ENCODE measurements at regions not wholly inside any gene's neighbourhood (a gene's known extent, or its start where the extent isn't known, plus 50 kb on each side); places are given as distances from the start of the nearest gene placed in this dataset.

- Mint-ChIP-seq H3K27ac (no peak overlapping the region), H3K27me3 (peaks cover 0 to 5% of the 10 kb centered on the region in 2 donors)
- DNase-seq (ENCODE audit: low spot score), result no peak
These were observed 1029.1 kb downstream of the BCL11B start for GRCh38 chr14:98242903-98243302.

GRCh38 chr14:98243332-98243731 is 1028.7 kb downstream of the BCL11B start:
- no peaks in the 10 kb centered on the region for H3K9me3 Mint-ChIP-seq
- peaks cover 0 to 5% of the 10 kb centered on the region in 2 donors for H3K27me3 Mint-ChIP-seq
- no peak overlapping the region for H3K27ac Mint-ChIP-seq
- H3K4me1 Mint-ChIP-seq (ENCODE audit: low read depth in 2 of 2), result peaks cover 0 to 7% of the 10 kb centered on the region in 2 donors
- no peak overlapping the region for H3K4me3 Mint-ChIP-seq
- DNase-seq (ENCODE audit: low spot score), result no peak
- H3K36me3 Mint-ChIP-seq, result no peaks in the 10 kb centered on the region
- no peak for ATAC-seq

More at GRCh38 chr14:98242903-98243302, 1029.1 kb downstream of the BCL11B start:
- H3K4me3 Mint-ChIP-seq, result no peak overlapping the region
- H3K36me3 Mint-ChIP-seq, result no peaks in the 10 kb centered on the region
- H3K4me1 Mint-ChIP-seq (ENCODE audit: low read depth in 2 of 2), result peaks cover 0 to 7% of the 10 kb centered on the region in 2 donors
- no peak for ATAC-seq
- no peaks in the 10 kb centered on the region for H3K9me3 Mint-ChIP-seq

GRCh38 chr14:98244162-98244948 is 1027.6 kb downstream of the BCL11B start:
- peaks cover 0 to 7% of the 10 kb centered on the region in 2 donors for H3K4me1 Mint-ChIP-seq (ENCODE audit: low read depth in 2 of 2)
- H3K9me3 Mint-ChIP-seq, result no peaks in the 10 kb centered on the region
- no peak for DNase-seq (ENCODE audit: low spot score)
- no peaks in the 10 kb centered on the region for H3K36me3 Mint-ChIP-seq
- H3K27me3 Mint-ChIP-seq, result peaks cover 0 to 3% of the 10 kb centered on the region in 2 donors
- ATAC-seq, result no peak
- H3K27ac Mint-ChIP-seq, result no peak overlapping the region
- H3K4me3 Mint-ChIP-seq, result no peak overlapping the region

GRCh38 chr14:98244966-98245569 is 1026.9 kb downstream of the BCL11B start:
- Mint-ChIP-seq H3K36me3 (no peaks in the 10 kb centered on the region), H3K4me3 (no peak overlapping the region), H3K4me1 (ENCODE audit: low read depth in 2 of 2) (peaks cover 0 to 7% of the 10 kb centered on the region in 2 donors), H3K9me3 (no peaks in the 10 kb centered on the region), H3K27ac (no peak overlapping the region), H3K27me3 (peaks cover 0 to 3% of the 10 kb centered on the region in 2 donors)
- DNase-seq (ENCODE audit: low spot score), result no peak
- ATAC-seq, result peak in 1 of 2 donors; percentile 44

GRCh38 chr14:98249057-98249456 is 1022.9 kb downstream of the BCL11B start:
- Mint-ChIP-seq H3K27me3 (peaks cover 0 to 3% of the 10 kb centered on the region in 2 donors), H3K4me1 (ENCODE audit: low read depth in 2 of 2) (peaks cover 5% of the 10 kb centered on the region in 2 donors), H3K9me3 (no peaks in the 10 kb centered on the region), H3K4me3 (no peak overlapping the region), H3K36me3 (no peaks in the 10 kb centered on the region), H3K27ac (no peak overlapping the region)
- no peak for ATAC-seq
- no peak for DNase-seq (ENCODE audit: low spot score)

- H3K27ac Mint-ChIP-seq, result no peak overlapping the region
- peaks cover 0 to 3% of the 10 kb centered on the region in 2 donors for H3K27me3 Mint-ChIP-seq
- no peak for DNase-seq (ENCODE audit: low spot score)
- peaks cover under 1 to 5% of the 10 kb centered on the region in 2 donors for H3K4me1 Mint-ChIP-seq (ENCODE audit: low read depth in 2 of 2)
- H3K4me3 Mint-ChIP-seq, result no peak overlapping the region
- no peaks in the 10 kb centered on the region for H3K36me3 Mint-ChIP-seq
- no peak for ATAC-seq
- H3K9me3 Mint-ChIP-seq, result no peaks in the 10 kb centered on the region
These were observed 1022.5 kb downstream of the BCL11B start for GRCh38 chr14:98249476-98249875.

- Mint-ChIP-seq H3K36me3 (no peaks in the 10 kb centered on the region), H3K4me1 (ENCODE audit: low read depth in 2 of 2) (peaks cover 0 to 5% of the 10 kb centered on the region in 2 donors), H3K27me3 (peaks cover 0 to 4% of the 10 kb centered on the region in 2 donors), H3K9me3 (no peaks in the 10 kb centered on the region), H3K4me3 (no peak overlapping the region), H3K27ac (no peak overlapping the region)
- ATAC-seq (no peak), DNase-seq (ENCODE audit: low spot score) (no peak)
These were observed 1019.2 kb downstream of the BCL11B start for GRCh38 chr14:98252820-98253219.

GRCh38 chr14:98259881-98260280 is 1012.1 kb downstream of the BCL11B start:
- Mint-ChIP-seq H3K27ac (no peak overlapping the region), H3K36me3 (no peaks in the 10 kb centered on the region), H3K27me3 (peaks cover 0 to 6% of the 10 kb centered on the region in 2 donors), H3K4me3 (no peak overlapping the region), H3K9me3 (no peaks in the 10 kb centered on the region), H3K4me1 (ENCODE audit: low read depth in 2 of 2) (no peaks in the 10 kb centered on the region)
- DNase-seq (ENCODE audit: low spot score) (no peak), ATAC-seq (no peak)

GRCh38 chr14:98262566-98262965 is 1009.4 kb downstream of the BCL11B start:
- H3K27me3 Mint-ChIP-seq, result peaks cover 9% of the 10 kb centered on the region in 2 donors
- DNase-seq (ENCODE audit: low spot score) (no peak), ATAC-seq (no peak)
- no peak overlapping the region for H3K4me3 Mint-ChIP-seq
- H3K9me3 Mint-ChIP-seq, result peaks cover 3% of the 10 kb centered on the region
- no peak overlapping the region for H3K27ac Mint-ChIP-seq
- no peaks in the 10 kb centered on the region for H3K4me1 Mint-ChIP-seq (ENCODE audit: low read depth in 2 of 2)
- H3K36me3 Mint-ChIP-seq, result no peaks in the 10 kb centered on the region

- Mint-ChIP-seq H3K9me3 (peaks cover 3% of the 10 kb centered on the region), H3K27me3 (peaks cover 7 to 14% of the 10 kb centered on the region in 2 donors), H3K27ac (no peak overlapping the region), H3K4me3 (no peak overlapping the region), H3K36me3 (no peaks in the 10 kb centered on the region), H3K4me1 (ENCODE audit: low read depth in 2 of 2) (peaks cover 0 to 3% of the 10 kb centered on the region in 2 donors)
- no peak for ATAC-seq
- no peak for DNase-seq (ENCODE audit: low spot score)
These were observed 1002.5 kb downstream of the BCL11B start for GRCh38 chr14:98269533-98269932.

- H3K9me3 Mint-ChIP-seq, result peaks cover 3% of the 10 kb centered on the region
- no peaks in the 10 kb centered on the region for H3K36me3 Mint-ChIP-seq
- no peak for ATAC-seq
- peaks cover 7 to 16% of the 10 kb centered on the region in 2 donors for H3K27me3 Mint-ChIP-seq
- no peak overlapping the region for H3K4me3 Mint-ChIP-seq
- DNase-seq (ENCODE audit: low spot score), result no peak
- peaks cover 0 to 3% of the 10 kb centered on the region in 2 donors for H3K4me1 Mint-ChIP-seq (ENCODE audit: low read depth in 2 of 2)
- H3K27ac Mint-ChIP-seq, result no peak overlapping the region
These were observed 1001.8 kb downstream of the BCL11B start for GRCh38 chr14:98270201-98270600.

GRCh38 chr14:98274596-98274995 is 997.4 kb downstream of the BCL11B start:
- ATAC-seq (no peak), DNase-seq (ENCODE audit: low spot score) (no peak)
- Mint-ChIP-seq H3K27me3 (peaks cover 0 to 12% of the 10 kb centered on the region in 2 donors), H3K36me3 (no peaks in the 10 kb centered on the region), H3K4me1 (ENCODE audit: low read depth in 2 of 2) (peaks cover 0 to 3% of the 10 kb centered on the region in 2 donors), H3K9me3 (no peaks in the 10 kb centered on the region), H3K27ac (no peak overlapping the region), H3K4me3 (no peak overlapping the region)

GRCh38 chr14:98278800-98279199 is 993.2 kb downstream of the BCL11B start:
- no peak for ATAC-seq
- Mint-ChIP-seq H3K9me3 (peaks cover 7% of the 10 kb centered on the region), H3K27me3 (peaks cover 0 to 12% of the 10 kb centered on the region in 2 donors), H3K27ac (no peak overlapping the region), H3K4me1 (ENCODE audit: low read depth in 2 of 2) (no peaks in the 10 kb centered on the region), H3K36me3 (no peaks in the 10 kb centered on the region), H3K4me3 (no peak overlapping the region)
- no peak for DNase-seq (ENCODE audit: low spot score)

- H3K27ac Mint-ChIP-seq, result no peak overlapping the region
- ATAC-seq (no peak), DNase-seq (ENCODE audit: low spot score) (no peak)
- H3K4me3 Mint-ChIP-seq, result no peak overlapping the region
- no peaks in the 10 kb centered on the region for H3K36me3 Mint-ChIP-seq
- H3K27me3 Mint-ChIP-seq, result peaks cover 0 to 2% of the 10 kb centered on the region in 2 donors
- H3K4me1 Mint-ChIP-seq (ENCODE audit: low read depth in 2 of 2), result peaks cover 0 to 5% of the 10 kb centered on the region in 2 donors
- peaks cover 7% of the 10 kb centered on the region for H3K9me3 Mint-ChIP-seq
These were observed 991.6 kb downstream of the BCL11B start for GRCh38 chr14:98280436-98280835.

All from natural killer cell treated with Interleukin-12 subunit alpha and Interleukin-12 subunit beta and Interleukin-15 and Interleukin-18, amount 100 ng/mL, for 72 hours (primary cell).